NCI-H748 (cell line): ENCODE measurements at regions not wholly inside any gene's neighbourhood (a gene's known extent, or its start where the extent isn't known, plus 50 kb on each side); places are given as distances from the start of the nearest gene placed in this dataset.

Source experiments
- DNase-seq: peaks from one replicate; lab custom pipeline; 2025; ENCODE audit not compliant: unreplicated experiment; lab: John Stamatoyannopoulos, UW

- no peak for DNase-seq
Observed at GRCh38 chr1:34270181-34270580, 93.5 kb downstream of the C1orf94 start.

DNA sequence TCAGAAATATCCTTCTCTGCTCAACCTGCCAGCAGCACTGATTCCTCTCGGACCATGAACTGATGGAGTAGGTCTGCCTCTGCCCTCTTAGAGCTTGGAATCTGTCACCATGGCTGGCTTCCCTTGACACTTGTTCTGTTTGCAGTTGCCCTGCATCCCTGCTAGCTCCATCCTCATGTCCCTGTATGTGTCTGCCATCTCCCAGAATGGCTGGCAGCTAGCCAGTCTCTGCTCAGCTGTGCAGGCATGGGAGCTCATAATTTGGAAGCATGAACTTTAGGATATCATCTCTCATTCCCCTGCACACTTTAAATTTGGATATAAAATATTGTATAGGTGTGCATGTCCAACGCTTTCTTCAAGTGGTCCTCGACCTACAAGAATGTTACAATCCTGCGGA, 95.4 kb downstream of the C1orf94 start:
- DNase-seq, result no peak

GRCh38 chr1:34275150-34275549, 98.4 kb downstream of the C1orf94 start:
- no peak for DNase-seq

- no peak for DNase-seq
Observed at GRCh38 chr1:34276606-34277005, 99.9 kb downstream of the C1orf94 start.

GRCh38 chr1:34277150-34277549, 100.4 kb downstream of the C1orf94 start:
- DNase-seq, result no peak

DNA sequence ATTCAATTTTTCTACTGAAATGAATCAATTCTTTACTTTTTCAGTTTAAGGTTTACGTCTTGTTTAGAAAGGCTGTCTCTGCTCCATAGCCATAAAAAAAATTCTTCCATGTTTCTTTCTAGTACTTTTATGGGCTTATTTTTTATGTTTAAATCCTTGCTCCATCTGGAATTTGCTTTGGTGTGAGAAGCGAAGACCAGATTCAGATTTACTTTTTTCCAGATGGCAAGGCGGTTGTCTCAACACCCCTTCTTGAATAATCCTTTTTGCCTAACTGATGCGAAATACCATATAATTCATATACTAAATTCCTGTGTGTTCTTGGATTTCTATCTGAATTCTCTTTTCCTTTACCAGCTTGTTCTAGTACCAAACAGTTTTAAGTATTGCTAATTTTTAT, 101.5 kb downstream of the C1orf94 start:
- DNase-seq, result no peak

DNA sequence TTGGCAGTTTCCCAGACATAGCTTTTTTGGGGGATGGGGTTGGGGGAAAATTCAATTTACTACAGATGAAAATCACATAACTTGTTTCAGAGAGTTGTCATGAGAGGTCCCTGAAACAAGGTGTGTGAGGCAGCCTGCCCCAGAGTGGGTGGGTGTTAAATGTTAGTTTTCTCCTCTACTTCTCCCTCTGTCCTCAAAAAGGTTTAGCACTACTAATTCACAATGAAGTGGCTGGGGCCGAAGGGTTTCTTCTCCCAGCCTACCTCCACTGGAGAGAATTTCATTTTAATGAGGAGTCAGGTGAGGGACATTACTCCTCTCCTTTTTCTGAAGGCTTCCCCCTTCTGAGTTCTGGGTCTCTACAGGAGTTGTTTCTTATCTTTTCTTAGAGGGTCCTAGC, 103.3 kb downstream of the C1orf94 start:
- DNase-seq, result no peak

GRCh38 chr1:34280509-34280908, 103.8 kb downstream of the C1orf94 start:
- no peak for DNase-seq

DNA sequence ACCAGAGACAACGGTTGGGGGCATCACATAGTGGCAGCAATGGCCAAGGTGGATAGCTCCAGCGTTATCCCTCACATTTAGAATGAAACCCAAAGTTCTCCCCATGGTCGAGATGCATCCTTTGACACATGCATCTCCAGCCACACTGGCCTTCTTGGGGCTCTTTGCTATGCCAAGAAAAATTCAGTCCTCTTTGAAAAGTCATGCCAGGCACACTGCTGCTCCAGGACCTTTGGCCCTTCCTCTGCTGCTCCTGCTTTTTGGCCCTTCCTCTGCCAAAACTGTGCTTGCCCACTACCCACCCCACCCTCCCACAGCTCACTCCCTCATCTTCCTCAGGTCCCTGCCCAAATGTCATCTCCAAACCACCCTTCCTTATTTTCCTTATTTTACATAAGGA, 106.4 kb downstream of the C1orf94 start:
- DNase-seq, result no peak

DNA sequence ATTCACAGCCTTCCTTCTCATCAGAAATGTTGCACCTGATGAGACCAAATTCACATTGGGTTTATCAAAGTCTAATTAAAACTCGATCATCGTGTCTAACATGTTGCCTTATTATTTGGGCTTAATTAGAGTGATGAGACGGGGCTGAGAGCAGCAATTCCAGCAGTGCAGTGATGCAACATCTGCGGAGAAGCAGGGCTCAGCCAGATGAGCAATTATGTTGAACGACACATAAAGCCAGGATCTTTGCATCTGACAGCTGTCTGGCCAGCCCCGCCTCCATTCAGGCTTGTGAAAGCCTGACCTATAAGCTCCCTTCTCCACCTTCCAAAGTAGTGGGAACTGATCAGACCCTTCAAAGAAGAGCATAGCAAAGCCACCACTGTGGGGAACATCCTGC, 109.8 kb downstream of the C1orf94 start:
- no peak for DNase-seq

DNA sequence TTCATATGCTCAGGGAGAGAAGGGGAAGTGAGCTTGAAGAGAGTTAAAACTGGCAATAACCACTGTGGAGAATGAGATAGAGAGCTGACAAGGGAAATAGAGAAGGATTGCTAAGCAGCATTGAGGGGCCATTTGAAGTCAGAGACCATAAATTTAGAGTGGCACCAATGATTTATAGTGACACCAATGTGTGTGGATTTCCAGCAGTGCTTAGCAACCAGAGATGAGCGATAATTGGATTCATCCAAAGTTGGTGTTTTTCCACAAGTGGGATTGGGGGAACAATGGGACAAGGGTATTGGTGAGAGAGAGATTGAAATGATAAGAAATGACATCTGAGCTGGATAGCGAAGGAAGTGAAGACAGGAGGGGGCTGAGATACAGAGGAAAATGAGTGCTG, 114.1 kb downstream of the C1orf94 start:
- DNase-seq, result peak; percentile 37

DNA sequence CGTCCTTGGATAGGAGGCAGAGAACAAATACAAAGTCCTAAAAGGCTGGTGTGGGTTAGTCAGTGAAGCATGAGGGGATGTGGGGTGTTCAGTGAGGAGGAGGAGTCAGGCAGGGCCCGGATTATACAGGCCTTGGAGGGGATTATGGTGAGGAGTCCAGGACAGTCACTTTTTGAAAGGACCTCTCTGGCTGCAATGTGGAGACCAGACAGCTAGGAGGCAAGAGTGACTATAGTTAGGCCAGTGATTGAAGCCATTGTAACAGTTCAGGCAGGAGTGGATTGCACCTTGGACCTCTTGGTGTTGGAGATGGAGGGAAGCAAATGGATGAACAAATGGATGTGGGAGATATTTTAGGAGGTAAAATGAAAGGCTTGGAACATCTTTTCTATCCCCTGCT, 115.8 kb downstream of the C1orf94 start:
- no peak for DNase-seq

GRCh38 chr1:34296059-34296458, 119.4 kb downstream of the C1orf94 start:
- no peak for DNase-seq

- no peak for DNase-seq
Observed at GRCh38 chr1:34302798-34303197, 126.1 kb downstream of the C1orf94 start.

DNA sequence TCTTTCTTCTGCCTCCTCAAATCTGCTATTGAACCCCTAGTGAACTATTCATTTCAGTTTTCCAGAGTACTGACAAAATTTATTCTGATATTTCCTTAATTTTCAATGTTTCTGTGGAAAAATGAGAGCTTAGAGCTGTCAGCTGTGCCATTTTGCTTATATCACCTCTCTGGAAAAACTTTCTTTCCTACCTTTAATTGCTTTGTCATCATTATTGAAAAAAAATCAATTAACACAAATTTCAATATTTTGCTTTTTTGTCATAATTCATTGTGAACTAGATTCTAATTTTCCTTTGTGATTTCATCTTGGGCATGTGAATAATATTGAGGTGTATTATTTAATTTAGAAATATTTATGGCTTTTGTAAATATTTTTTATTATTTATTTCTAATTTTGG, 126.5 kb downstream of the C1orf94 start:
- no peak for DNase-seq

GRCh38 chr1:34306568-34306967, 129.9 kb downstream of the C1orf94 start:
- DNase-seq, result no peak

DNA sequence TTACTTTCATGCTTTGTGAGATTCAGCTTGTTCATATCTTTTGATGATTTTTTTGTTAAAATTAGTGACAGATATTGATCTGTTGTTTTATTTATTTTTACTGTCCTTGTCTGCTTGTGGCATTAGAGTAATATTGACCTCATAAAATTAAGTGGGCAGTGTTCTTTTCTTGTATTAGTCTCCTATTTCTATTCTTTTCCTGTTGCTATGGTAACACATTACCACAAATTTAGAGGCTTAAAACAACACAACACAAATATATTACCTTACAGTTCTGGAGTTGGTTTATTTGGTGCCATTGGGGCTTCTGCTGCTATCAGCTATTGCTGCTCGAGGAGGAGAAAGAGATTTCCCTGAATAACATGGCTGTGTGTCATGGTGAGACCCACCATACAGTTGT, 135.7 kb downstream of the C1orf94 start:
- DNase-seq, result peak; percentile 3

GRCh38 chr1:34315974-34316373, 139.3 kb downstream of the C1orf94 start:
- no peak for DNase-seq

GRCh38 chr1:34316773-34317172, 140.1 kb downstream of the C1orf94 start:
- no peak for DNase-seq

DNA sequence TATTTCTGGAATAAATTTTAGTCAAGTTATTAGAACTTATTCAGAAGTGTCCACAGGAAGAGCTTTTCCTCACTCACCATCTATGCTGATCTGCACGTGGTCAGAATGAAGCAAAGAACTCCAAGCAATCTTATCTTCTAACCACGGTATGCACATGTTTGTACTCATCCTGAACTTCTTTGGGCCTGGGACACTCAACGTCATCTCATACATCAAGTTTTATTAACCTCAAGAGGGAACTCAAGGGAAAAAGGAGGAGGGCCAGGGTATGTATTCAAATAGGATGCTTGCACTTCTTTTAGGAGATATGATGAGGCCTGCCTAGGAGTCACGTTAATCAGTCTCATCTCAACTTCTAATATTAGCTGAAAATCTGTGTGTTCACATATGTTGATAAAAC, 142.5 kb downstream of the C1orf94 start:
- no peak for DNase-seq

DNA sequence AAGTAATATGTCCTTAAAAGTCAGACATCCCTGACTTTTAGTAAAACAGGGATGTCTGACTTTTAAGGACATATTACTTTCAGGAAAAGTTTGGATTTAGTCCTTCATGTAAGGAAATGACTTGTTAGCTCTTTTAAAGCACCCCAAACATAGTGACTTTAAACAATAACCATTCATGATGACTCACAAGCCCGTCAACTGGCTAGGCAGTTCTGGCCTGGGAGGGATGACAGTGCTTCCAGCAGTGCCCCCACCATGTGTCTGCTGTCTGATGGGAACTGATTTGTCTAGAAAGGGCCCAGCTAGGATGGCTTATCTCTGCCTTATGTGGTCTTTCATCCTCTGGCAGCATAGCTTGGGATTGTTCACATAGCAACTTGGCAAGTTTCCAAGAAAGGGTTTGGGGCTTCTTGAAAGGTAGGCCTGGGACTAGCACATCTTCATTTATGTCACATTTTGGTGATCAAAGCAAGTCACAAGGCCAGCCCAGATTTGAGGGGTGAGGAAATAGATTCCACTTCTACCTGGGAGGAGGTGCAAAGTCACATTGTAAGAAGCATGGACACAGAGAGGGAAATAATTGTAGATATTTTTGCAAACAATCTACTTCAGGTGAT, 143.5 kb downstream of the C1orf94 start:
- peak; percentile 44 for DNase-seq

- no peak for DNase-seq
Observed at GRCh38 chr1:34322969-34323368, 146.3 kb downstream of the C1orf94 start.

- no peak for DNase-seq
Observed at GRCh38 chr1:34324879-34325440, 148.3 kb downstream of the C1orf94 start.
